ENCODE measurements at regions not wholly inside any gene's neighbourhood (a gene's known extent, or its start where the extent isn't known, plus 50 kb on each side); places are given as distances from the start of the nearest gene placed in this dataset.

DNA sequence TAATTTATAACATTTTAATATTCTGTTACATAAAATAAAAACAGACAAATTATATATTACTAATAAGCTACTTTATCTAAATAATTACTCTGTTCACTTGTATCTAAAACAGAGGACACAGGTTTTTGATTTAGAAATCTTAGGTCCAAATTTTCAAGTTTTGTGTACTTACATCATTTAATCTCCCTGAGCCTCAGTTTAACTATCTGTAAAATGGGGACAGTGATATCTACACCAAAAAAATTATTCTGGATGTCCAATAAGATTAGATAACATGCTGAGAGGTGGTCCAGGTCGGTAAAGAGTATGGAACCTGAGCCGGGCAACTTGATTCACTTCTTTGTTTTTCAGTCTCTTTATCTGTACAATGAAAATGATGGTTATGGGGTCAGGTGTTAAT is 263.8 kb upstream of the CDIN1 start:
- no peak for TF ChIP-seq CTCF (IDR thresholded peaks at IDR 0.05)
- TF ChIP-seq POLR2A (IDR thresholded peaks at IDR 0.05) = no peak

Measured in esophagus squamous epithelium (tissue), 4 donors.